Panc1 (cell line): ENCODE measurements at regions not wholly inside any gene's neighbourhood (a gene's known extent, or its start where the extent isn't known, plus 50 kb on each side); places are given as distances from the start of the nearest gene placed in this dataset.

Experiments used
- POLR2AphosphoS5 ChIP-seq: IDR thresholded peaks from 2 replicates; pipeline ENCODE4 v1.6.1; 2012; ENCODE audit warnings: mild to moderate bottlenecking, low read depth, low read length, moderate library complexity
- SIN3A ChIP-seq: IDR thresholded peaks from 2 replicates; pipeline ENCODE4 v1.6.1; 2012; ENCODE audit warnings: low read depth, mild to moderate bottlenecking, low read length, moderate library complexity, borderline replicate concordance; ENCODE audit not compliant: insufficient read depth
- TF ChIP-seq, protein P1 (sequence below): fragments of 450-650 bp; IDR thresholded peaks from 2 replicates; pipeline ENCODE4 v1.5.1; 2017; ENCODE audit warnings: mild to moderate bottlenecking

- TF ChIP-seq SIN3A (no peak), POLR2AphosphoS5 (no peak)
- TF ChIP-seq, protein P1, sequence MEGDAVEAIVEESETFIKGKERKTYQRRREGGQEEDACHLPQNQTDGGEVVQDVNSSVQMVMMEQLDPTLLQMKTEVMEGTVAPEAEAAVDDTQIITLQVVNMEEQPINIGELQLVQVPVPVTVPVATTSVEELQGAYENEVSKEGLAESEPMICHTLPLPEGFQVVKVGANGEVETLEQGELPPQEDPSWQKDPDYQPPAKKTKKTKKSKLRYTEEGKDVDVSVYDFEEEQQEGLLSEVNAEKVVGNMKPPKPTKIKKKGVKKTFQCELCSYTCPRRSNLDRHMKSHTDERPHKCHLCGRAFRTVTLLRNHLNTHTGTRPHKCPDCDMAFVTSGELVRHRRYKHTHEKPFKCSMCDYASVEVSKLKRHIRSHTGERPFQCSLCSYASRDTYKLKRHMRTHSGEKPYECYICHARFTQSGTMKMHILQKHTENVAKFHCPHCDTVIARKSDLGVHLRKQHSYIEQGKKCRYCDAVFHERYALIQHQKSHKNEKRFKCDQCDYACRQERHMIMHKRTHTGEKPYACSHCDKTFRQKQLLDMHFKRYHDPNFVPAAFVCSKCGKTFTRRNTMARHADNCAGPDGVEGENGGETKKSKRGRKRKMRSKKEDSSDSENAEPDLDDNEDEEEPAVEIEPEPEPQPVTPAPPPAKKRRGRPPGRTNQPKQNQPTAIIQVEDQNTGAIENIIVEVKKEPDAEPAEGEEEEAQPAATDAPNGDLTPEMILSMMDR = no peak
These were observed 64.7 kb upstream of the THSD7A start for GRCh38 chr7:11896663-11897062.
